AG04449 (cell line): ENCODE measurements at regions not wholly inside any gene's neighbourhood (a gene's known extent, or its start where the extent isn't known, plus 50 kb on each side); places are given as distances from the start of the nearest gene placed in this dataset.

Experiments used
- CTCF ChIA-PET: fragments of 350-600 bp; formaldehyde crosslinking; extraction: SDS; loops from one replicate; lab custom pipeline; 2021; ENCODE audit warnings: antibody characterized with exemption; lab: Yijun Ruan, JAX
- POLR2A ChIA-PET: fragments of 400-600, 350-600 bp; formaldehyde crosslinking; extraction: SDS; loops from one replicate; lab custom pipeline; 2020; ENCODE audit warnings: antibody characterized with exemption, inconsistent platforms; lab: Yijun Ruan, JAX
- DNase-seq: peaks from one replicate; pipeline ENCODE4 v3.0.0-alpha.2; 2010; ENCODE audit warnings: low read depth, low spot score
- H3K4me3 ChIP-seq: 2 replicates; pipeline ENCODE4 v1.5.1; 2011; ENCODE audit warnings: low read depth, mild to moderate bottlenecking, control low read depth, low read length
- TF ChIP-seq, protein P1 (sequence below): IDR thresholded peaks from one replicate; pipeline ENCODE4 v1.5.1; 2011; ENCODE audit warnings: mild to moderate bottlenecking, moderate library complexity, low read length, control low read depth, inconsistent platforms; ENCODE audit not compliant: insufficient read depth; ENCODE audit errors: missing control alignments

DNA sequence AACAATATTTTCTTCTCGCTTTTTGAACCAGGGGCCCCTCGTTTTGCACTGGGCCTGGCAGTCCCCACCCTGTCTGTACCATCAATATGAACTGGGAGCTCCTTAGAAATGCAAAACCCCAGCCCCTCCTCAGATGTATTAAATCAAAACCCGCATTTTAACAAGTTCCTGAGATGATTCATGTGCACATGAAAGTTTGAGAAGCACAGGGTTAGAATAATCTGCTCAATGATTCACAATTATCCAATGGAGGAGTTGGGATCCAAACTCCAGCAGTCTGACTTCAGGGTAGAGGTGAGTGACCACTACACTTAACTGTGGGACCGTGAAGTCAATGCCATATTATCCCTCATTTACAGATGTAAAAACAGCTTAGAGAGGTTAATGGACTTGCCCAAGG is 256.4 kb downstream of the IGSF11 start:
- CTCF ChIA-PET = no interaction called here
- no peak overlapping the region for H3K4me3 ChIP-seq
- POLR2A ChIA-PET = no interaction called here
- DNase-seq = no peak
- TF ChIP-seq, protein P1, sequence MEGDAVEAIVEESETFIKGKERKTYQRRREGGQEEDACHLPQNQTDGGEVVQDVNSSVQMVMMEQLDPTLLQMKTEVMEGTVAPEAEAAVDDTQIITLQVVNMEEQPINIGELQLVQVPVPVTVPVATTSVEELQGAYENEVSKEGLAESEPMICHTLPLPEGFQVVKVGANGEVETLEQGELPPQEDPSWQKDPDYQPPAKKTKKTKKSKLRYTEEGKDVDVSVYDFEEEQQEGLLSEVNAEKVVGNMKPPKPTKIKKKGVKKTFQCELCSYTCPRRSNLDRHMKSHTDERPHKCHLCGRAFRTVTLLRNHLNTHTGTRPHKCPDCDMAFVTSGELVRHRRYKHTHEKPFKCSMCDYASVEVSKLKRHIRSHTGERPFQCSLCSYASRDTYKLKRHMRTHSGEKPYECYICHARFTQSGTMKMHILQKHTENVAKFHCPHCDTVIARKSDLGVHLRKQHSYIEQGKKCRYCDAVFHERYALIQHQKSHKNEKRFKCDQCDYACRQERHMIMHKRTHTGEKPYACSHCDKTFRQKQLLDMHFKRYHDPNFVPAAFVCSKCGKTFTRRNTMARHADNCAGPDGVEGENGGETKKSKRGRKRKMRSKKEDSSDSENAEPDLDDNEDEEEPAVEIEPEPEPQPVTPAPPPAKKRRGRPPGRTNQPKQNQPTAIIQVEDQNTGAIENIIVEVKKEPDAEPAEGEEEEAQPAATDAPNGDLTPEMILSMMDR = no peak

DNA sequence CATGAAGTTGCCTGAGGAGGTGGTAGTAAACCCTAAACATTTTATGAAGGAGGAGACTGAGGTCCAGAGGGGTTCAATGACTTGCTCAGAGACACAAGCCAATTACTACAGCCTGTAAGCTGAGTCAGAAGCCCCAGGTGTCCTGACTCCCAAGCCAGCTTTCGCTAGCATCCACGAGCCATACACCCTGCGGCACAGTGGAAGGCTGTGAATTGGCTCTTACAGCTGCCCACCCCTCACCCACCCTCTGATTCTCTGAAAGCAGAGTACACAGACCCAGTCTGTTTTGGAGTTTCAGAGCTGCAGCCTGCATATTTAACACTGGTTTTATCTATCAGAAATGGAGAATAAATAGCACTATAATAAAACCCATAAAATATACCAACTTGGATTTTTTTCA is 253.4 kb downstream of the IGSF11 start:
- no peak overlapping the region for H3K4me3 ChIP-seq
- DNase-seq = no peak
- ChIA-PET CTCF (no interaction called here), POLR2A (no interaction called here)
- TF ChIP-seq, protein P1 = no peak

DNA sequence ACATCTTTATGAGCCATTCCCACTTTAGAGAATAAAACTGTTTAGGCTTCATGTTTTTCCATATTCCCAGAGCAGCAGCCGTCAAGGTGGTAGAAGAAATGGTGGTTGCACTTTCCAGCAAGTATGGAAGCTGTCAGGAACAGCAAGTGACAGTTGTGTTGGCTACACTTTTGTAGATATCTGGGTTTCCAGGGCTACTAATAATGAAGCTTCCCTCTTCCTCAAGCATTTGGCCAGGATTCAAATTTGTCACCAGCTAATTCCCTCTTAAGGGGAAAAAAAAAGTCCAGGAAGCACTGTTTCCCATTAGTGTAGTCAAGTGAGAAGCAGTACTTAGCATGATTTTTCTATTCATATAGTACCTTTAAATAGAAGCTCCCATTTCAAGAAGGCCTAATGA is 252.8 kb downstream of the IGSF11 start:
- CTCF ChIA-PET = no interaction called here
- DNase-seq = no peak
- POLR2A ChIA-PET = no interaction called here
- H3K4me3 ChIP-seq = no peak overlapping the region
- TF ChIP-seq, protein P1 = no peak

DNA sequence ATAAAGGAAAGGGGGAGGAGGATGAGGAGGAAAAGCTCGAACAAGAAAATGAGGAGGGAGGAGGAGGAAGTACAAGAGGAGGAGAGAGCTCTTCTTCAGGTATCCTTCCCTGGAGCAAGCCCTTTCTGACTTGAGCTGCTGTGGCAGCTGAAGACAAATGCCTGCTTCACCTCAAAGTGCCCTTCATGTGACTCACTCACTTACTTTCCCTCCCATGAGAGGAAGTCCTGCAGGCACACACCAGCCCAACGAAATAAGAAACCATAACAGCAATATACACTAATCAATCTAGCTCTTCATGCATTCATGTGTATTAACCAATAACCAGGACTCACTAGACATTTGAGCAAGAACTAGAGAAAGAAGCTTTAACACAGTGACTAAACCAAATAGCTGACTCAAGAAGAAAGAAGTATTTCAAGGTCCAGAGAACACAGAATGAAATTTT is 251.9 kb downstream of the IGSF11 start:
- TF ChIP-seq, protein P1 = no peak
- H3K4me3 ChIP-seq = no peak overlapping the region
- POLR2A ChIA-PET = no interaction called here
- CTCF ChIA-PET = no interaction called here
- no peak for DNase-seq

DNA sequence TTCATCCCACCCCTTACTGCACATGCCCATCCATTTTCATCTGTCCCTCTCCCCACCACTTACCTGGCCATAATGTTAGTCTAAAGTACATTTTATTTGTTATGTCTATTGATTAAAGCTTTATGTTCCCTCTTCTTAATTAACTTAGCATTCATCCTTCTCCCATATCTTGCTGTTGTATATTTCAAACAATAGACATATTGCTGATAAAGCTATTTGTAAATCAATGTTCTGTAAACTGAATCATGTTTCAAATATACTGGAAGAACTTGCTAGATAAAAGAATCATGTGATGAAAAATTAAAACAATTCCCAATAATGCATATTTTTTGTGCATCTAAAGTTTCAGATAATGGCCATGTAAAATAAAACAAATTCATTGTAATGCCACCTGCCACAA is 249.2 kb downstream of the IGSF11 start:
- ChIA-PET CTCF (no interaction called here), POLR2A (no interaction called here)
- TF ChIP-seq, protein P1 = no peak
- DNase-seq = no peak
- no peak overlapping the region for H3K4me3 ChIP-seq

DNA sequence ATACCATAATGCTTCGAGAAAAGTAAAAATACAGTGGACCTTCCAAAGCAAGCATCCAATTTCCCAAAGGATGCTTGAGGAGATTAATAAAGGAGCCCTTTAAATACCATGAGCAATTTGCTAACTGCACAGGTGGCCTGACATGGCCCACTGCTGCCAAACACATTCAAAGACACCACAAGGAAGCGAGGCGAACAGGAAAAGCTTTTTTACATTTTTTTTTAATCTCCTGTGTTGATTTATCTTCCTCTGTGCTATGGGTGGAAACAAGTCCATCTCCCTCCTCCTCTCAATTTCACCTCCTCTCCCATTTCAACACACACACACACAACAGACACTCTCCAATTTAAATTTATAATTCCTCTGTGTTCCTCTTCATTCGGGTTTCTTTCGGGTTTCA is 243.4 kb downstream of the IGSF11 start:
- DNase-seq = no peak
- no peak overlapping the region for H3K4me3 ChIP-seq
- TF ChIP-seq, protein P1 = no peak
- POLR2A ChIA-PET = no interaction called here
- CTCF ChIA-PET = no interaction called here

DNA sequence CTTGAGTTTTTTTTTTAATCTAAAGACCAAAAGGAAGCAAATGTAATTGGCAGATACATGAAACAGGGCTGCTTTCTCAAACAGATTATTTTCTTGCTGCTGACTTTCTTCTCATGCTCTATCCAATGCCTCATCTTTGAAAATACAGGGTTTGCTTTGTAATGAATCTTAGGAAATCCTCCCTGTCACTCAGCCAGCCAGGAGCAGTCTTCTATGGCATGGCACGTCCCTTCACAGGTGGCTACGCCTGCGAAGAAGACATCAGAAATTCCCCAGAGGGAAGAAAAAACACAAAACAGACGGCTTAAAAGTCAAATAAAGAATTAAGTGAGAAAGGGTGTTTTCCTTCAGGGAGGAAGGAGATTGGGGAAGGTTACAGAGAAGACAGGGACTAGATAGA is 242.5 kb downstream of the IGSF11 start:
- TF ChIP-seq, protein P1 = no peak
- DNase-seq = no peak
- CTCF ChIA-PET = no interaction called here
- POLR2A ChIA-PET = no interaction called here
- no peak overlapping the region for H3K4me3 ChIP-seq
